GM18498 (cell line): ENCODE measurements at regions not wholly inside any gene's neighbourhood (a gene's known extent, or its start where the extent isn't known, plus 50 kb on each side); places are given as distances from the start of the nearest gene placed in this dataset.

Source experiments
- ATAC-seq: cut with Tn5 transposase; IDR thresholded peaks from one replicate; pipeline ENCODE4 v1.9.1; 2021; ENCODE audit warnings: mild to moderate bottlenecking, moderate library complexity; ENCODE audit not compliant: unreplicated experiment

DNA sequence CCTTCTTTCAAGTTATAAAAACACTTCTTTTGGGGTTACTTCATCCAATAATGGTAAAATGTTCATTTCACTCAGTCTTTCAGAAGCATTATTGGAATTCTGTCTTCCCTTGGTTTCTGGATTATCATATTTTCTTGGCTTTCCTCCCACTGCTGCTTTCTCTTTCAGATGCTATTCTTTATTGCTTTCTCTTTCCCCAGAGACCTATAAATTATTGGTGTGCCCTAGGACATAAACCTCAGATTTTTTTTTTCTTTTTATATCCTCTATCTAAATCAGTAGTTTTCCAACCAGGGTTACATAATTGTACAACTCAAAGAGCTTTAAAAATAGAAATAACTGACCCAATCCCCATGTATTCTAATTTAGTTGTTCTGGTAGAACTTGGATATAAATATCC is 1005.5 kb downstream of the ARAP2 start:
- ATAC-seq, result no peak

DNA sequence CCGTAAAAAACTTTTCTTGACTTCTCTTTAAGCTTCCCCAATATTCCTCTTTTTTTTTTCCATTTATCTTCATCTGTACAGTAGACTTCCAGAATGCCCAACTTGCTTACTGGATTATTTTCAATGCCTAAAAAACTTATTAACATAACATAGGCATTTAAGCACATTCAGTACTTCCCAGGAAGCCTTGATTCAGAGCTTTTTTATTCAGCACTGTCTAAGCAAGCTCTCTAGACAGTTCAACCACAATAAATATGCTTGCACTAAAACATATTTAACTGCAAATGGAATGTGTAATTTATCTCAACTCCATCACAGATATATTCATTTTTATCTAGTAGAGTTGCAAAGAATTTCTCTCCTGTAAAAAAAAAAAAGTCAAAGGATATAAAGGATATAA is 997.8 kb downstream of the ARAP2 start:
- ATAC-seq, result no peak

DNA sequence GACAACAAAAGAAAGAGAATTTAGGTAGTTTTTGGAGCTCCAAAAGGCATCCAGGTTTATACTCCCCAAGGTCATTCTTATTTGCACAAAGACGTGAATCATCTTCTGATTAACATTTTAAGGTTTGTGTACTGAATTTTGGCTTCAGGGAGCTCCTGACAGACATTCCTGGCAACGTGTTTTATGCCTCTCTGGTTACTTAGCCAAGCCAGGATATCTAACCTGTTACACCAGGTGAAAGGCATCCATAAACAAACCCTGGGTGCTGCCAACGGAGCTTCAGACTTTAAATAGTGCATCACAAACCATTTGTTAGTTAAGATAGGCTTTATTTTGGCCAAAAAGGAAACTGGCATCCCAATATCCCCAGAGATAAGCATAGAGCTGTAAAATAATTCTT is 997.3 kb downstream of the ARAP2 start:
- ATAC-seq, result no peak

DNA sequence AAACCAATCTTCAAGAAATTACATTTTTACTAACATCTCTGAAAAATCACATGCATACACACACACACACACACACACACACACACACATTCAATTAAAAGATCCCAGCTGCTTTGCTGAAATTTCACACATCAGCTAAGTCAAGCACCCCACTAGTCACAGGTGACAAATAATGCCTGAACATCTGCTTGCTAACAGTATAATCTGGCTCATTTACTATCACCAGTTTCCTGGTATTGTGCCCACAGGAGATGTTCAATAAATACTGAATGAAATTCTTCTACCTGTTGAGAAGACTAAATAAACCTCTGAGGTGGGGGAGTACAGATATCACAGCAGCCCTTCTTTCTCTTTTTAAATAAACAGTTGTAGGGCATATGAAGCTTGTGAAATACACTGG is 994.0 kb downstream of the ARAP2 start:
- ATAC-seq, result no peak

DNA sequence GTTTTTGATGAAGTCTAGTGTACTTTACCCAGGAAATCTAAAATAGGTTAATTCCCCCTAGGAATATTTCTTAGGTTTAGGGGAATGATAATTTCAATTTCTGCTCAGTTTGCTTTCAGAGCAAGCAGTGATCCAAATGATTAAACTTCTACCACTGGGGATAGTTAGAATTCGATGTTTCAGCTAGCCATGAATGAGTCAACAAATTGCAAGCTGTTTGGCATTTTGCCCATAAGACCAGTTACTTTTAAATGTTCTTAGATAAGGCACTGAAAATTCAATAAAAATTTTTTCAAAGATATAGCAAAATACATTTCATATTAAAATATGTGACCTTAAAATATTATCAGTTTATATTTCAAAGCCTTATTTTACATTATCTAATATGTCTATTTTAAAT is 993.6 kb downstream of the ARAP2 start:
- ATAC-seq, result no peak

DNA sequence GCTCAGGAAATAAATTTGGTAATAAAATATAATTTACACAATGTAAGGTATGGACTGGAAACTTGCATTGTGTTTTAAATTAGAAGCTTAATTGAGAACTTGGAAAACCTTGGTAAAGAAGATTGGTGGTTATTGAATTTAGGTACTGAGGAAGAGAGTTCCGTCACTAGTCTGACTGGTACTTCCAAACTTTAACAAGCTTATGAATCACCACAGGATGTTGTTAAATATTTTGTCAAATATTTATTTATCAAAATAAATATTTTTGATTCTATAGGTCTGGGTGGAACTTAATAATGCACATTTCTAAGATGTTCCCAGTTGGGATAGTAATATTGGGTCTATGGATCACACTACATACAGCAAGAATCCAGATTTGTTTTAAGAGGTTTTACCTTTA is 992.2 kb downstream of the ARAP2 start:
- no peak for ATAC-seq

DNA sequence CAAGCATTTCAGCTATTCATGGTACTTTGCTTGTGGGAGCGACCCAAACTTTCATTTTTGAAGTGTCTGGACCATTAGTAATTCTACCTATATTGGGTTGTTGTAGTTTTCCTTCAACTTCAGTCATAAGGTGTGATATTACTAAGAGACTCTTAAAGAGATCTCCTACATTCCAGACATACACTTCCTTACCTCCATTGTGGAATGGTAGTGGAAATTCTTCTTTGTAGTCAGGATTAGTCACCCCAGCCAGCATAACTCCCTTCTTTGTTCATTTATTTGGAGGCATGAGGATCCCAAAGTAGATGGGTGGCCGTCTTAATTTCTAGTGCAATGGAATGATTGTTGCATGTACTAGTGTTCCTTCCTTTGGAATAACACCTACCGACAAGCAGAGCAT is 991.4 kb downstream of the ARAP2 start:
- ATAC-seq, result no peak

DNA sequence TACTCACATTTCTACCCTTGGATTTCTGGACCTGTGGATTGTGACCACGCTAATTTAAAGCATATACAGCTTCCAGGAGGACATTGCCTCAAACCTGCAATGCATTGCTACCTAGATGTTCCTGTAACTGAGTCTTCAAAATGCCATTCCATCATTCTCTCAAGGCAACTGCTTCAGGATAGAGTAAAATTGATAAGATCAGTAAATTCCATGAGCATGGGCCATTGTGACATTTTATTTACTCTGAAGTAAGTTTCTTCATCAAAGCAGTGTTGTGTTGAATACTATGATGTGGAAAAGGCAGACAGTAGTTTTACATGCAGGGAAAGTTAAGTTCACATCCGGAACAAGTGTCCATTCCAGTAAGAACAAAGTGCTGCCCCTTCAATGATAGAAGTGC is 991.0 kb downstream of the ARAP2 start:
- ATAC-seq, result no peak

DNA sequence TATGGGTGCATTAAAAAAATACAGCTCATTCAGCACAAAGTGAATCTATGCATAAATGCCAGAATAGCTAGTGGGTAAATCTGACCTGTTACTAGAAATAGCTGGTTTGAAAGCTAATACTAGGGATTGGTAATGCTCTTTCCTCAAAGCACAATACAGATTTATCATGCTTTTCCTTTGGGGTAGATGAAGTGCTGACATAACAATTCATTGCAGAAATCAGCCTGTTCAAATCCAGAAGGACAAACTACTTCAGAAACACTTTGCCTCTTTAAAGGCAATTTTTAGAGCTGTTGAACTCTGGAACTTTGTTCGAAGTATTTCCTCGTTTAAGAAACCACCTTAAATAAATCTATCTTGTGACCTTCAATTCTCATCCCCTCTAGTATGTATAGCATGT is 957.9 kb downstream of the ARAP2 start:
- no peak for ATAC-seq

DNA sequence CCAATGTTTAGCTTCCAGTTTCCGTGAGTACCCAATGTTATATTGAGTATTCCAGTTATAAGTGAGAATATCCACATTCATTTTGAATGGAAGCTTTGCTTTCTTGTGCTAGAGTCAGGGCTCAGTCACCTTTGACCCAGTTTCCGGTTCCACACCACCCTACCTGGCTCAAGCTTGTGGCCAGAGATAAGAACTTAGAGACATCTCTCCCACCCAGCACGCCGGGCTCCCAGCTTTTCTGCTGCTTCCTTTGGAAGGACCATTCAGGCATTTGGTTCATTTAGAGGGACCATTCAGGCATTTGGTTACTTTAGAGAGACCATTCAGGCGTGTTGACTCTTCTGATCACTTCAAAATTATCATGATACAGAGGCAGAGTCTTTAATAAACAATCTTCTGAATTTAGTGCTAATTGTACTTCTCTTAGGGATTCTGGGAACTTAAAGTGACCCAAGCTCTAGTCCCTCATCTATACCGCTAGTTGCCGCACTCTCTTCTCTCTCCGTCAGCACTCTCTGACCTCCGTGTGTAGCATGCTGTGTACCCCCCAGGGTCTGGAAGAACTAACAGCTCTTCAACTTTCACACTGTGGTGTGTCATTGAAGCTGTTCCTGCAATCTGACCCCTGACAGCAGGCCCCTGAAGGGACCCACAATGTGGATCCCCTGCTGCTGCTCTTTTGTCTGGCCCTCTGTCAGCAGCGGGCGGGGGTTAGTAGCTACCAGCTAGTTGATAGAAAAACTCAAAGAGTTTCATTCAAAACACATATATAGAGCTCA is 943.1 kb downstream of the ARAP2 start:
- no peak for ATAC-seq

DNA sequence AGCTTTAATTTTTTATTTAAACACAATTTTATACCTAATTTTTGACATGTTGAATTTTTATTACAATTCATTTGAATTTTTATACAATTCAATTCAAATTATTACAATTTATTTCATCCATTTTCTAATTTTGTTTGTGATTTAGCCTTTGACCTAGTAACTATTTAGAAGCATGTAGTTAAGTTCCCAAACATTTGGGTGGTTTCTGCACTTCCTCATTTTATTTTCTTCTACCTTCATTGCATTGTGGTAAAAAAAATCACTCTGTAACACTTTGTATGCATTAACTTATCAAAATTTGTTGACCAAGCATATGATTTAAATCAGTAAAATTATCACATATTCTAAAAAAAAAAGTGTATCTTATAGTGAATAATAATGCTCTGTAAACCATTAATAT is 928.9 kb downstream of the ARAP2 start:
- no peak for ATAC-seq

DNA sequence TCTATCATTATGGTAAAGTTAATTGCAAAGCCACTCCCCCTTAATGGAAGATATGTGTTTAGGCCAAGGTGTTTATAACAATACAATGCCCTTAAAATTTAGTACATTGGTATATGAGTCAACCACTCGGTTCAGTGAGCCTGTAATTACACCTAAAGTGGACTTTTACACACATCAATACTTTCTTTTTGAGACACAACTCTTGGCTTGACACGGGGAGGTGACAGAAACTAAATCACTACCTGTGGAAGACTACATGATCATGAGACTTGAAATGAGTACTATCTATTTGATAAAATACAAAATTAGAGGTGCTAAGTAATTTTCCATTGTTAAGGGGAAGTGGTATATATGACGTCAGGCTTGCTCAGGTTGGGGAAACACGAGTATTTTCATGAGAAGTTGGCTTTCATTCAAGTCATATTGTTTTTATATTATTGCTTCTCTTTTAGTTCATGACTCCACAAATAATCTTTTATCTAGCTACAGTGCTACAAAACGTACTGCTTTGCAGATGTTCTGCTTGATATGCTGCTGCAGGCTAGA is 918.3 kb downstream of the ARAP2 start:
- no peak for ATAC-seq

DNA sequence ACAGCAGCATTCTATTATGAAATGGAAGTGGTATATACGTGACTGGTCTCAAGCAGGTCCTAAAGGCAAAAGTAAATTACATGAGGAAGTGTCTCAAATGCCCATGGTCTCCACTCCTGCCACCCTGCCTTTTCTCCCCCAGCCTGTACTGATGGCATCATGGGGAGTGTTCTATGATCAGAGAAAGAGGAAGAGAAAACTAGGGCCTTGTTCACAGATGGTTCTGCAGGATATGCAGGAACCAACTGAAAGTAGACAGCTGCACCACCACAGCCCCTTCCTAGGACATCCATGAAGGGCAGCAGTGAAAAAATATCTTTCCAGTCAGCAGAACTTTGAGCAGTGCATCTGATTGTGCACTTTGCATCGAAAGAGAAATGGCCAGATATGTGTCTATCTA is 901.5 kb downstream of the ARAP2 start:
- no peak for ATAC-seq

DNA sequence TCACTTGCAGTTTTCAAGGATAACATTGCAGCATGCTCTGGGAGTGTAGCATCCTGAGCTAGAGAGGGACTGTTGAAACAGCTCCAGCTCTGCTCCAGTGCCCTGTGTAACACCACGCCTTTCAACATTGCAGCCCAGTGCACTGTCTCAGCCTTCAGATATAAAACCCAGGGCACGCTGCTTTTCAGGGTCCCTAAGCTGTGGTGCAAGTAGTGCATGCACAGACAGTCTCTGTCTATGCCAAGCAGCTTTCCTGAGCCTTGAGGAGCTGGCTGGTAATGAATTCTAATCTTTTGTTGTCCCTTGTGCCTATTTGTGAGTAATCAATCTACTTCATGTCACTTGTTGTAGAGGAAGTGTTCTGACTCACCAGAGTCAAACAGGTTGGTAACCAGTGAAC is 897.0 kb downstream of the ARAP2 start:
- no peak for ATAC-seq

DNA sequence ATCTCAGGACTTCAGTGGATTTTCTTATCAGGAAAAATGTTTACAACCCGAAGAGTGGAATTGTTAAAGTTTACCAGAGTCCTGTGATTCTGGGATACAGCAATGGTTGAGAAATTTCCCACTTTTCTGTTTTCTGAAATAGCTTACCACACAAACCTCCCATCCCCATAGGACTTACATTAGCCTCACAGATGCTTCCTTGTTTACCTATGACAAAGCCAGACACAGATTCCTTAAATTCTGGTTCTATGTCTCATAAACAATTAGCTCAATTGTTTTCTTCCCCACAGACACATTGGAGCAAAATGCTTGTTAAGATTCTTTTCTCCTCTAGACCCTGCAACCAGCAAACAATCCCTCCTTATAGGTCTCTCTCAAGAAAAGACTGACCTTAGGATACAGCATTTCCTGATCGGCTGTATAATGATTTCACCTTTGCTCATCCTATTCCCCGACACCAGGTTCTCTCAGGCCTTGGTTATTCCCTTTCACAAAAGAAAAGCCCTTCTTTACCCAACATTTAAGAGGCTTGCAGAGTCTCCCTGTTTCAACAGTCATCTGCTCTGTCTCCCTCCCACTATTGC is 886.2 kb downstream of the ARAP2 start:
- ATAC-seq, result no peak

DNA sequence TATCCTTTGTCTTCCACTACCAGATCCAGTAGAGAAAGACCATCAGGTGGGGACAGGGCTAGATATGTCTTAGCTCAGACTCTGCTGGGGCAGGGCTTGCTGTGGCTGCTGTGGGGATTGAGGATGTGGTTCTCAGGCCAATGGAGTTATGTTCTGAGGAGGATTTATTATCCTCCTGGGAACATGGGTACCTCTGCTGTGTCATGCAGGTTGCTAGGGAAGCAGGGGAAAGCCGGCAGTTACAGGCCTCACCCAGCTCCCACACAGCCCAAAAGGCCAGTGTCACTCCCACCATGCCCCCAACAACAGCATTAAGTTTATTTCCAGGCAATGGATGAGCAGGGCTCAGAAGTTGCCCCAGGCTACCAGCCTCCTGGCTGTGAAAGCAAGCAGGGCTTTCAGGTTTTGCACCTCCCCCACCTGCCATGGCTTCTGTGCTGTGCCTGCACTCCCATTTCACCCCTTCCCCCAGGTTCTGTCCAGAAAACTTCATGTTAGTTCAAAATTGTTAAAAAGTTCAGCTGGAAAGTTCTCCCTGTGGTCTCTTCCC is 879.9 kb downstream of the ARAP2 start:
- no peak for ATAC-seq

DNA sequence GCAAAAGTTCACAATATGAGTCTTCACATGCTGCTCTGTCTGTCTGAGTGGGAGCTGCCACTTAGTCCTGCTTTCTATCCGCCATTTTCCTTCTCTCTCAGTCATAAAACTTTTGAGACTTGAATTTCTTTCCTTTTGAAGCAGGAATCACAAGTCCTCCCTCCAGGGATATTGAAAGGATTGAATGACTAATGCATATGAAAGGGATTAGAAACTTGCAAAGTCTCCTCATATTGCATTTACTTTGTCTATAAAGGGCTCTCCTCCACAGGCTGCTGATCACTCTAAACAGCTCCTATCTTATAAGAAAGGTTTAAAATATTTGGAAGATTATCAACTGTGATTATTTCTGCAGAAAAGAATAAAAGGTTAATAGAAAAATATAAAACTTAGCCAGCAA is 879.1 kb downstream of the ARAP2 start:
- ATAC-seq, result no peak

DNA sequence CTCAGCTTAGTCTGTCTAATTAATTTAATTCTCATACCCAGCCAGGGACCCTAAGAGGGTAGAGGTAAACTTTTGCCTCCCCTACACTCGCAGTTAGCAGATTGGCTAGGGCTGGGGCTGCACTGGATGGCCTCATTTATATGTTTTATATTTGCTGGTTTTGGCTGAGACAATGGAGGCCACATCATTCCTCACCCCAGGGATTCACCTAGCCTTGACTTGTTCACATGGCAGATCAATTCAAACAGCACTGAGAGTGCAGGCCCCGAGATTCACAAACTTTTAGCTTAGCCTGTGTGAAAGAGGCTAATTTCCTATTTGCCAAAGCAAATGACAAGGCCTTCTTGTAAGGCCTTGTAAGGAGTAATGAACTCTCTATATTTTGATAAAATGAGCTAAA is 844.4 kb downstream of the ARAP2 start:
- ATAC-seq, result no peak

DNA sequence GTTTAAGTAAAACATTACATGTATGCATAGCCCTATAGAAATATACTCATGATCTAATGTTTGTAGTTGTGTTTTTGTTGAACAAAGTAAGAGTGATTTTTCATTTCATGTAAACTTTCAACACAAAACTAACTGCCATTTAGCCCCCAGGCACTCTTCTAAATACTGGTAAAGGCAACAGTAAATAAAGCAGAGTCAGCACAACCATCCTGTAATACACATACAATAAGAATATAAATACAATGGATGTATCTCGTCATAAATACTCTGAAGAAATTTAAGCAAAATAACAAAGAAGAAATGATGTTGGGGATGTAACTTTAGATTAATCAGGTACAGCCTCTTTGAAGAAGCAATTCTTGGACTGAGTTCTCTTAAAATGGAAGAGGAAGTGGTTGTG is 821.2 kb downstream of the ARAP2 start:
- ATAC-seq, result no peak

DNA sequence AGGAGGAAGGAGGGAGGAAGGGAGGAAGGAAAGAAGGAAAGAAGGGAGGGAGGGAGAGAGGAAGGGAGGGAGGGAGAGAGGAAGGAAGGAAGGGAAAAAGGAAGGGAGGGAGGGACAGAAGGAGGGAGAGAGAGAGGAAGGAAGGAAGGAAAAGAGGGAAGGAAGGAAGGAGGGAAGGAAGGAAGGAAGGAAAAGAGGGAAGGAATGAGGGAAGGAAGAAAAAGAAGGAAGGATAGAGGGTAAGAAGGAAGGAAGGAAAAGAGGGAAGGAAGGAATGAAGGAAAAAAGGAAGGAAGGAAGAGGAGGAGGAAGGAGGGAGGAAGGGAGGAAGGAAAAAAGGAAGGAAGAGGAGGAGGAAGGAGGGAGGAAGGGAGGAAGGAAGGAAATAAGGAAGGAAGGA is 796.8 kb downstream of the ARAP2 start:
- ATAC-seq, result no peak

DNA sequence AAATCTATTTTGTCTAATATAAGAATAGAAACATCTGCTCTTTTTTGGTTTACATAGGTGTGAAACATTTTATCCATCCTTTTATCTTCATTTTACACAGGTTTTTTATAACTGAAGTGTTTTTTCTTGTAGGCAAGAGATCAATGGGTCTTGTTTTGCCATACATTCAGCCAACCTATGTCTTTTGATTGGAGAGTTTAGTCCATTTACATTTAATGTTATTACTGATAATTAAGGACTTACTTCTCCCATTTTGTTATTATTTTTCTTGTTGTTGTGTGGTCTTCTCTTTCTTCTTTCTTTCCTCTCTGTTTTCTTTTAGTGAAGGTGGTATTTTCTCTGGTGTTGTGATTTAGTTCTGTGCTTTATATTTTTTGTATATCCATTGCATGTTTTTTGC is 785.3 kb downstream of the ARAP2 start:
- ATAC-seq, result no peak

DNA sequence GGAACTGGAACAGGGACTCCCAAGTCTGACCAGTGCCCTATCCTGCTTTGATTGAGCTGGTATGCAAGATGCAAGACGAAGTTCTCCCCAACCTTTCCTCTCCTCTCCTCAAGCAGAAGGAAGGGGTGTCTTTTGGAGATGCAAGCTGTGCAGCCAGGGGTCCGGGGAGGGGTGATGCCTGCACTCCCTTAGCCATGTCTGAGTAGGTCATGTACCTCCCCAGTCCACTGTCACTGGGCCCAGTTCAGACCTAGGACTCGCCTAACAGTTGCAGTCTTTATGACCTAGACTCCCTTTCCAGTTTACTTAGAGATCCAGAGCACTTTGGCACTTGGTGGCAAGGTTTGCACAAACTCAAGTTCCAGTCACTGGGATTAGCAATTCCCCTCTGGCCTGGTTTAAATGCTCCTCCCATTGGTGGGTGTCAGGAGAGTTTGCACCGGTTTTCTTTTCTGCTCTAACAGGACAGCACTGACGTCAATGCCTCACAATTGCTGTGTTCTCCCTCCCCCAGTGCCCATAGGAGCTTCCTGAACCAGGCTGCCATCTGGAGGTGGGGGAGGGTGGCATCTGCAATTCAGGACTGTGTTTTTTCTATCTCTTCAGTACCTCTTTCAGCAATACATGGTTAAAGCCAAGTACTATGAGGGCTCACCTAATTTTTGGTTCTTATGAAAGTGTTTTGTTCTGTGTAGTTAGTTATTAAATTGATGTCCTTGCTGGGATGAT is 782.2 kb downstream of the ARAP2 start:
- ATAC-seq, result no peak
